H9 (cell line): ENCODE measurements at regions not wholly inside any gene's neighbourhood (a gene's known extent, or its start where the extent isn't known, plus 50 kb on each side); places are given as distances from the start of the nearest gene placed in this dataset.

ENCODE experiments used
- DNase-seq: peaks from one replicate; pipeline ENCODE4 v3.0.0-alpha.2; 2017
- H2AFZ ChIP-seq: one replicate; pipeline ENCODE4 v1.6.1; 2013; ENCODE audit warnings: mild to moderate bottlenecking, low read length, control low read depth, moderate library complexity
- H2AK5ac ChIP-seq: 2 replicates; pipeline ENCODE4 v1.6.1; 2013; ENCODE audit warnings: low read length, control low read depth, mixed read lengths; ENCODE audit not compliant: insufficient read length
- H2BK120ac ChIP-seq: one replicate; pipeline ENCODE4 v1.6.1; 2013; ENCODE audit warnings: low read depth, mild to moderate bottlenecking, low read length, control low read depth, inconsistent platforms; ENCODE audit not compliant: poor library complexity, severe bottlenecking
- H2BK12ac ChIP-seq: 2 replicates; pipeline ENCODE4 v1.6.1; 2013; ENCODE audit warnings: low read length, control low read depth, mixed read lengths, low read depth; ENCODE audit not compliant: insufficient read length
- H2BK15ac ChIP-seq: 2 replicates; pipeline ENCODE4 v1.6.1; 2013; ENCODE audit warnings: low read depth, low read length, control low read depth
- H2BK20ac ChIP-seq: one replicate; pipeline ENCODE4 v1.6.1; 2013; ENCODE audit warnings: low read depth, mild to moderate bottlenecking, low read length, control low read depth, inconsistent platforms; ENCODE audit not compliant: poor library complexity, severe bottlenecking
- H2BK5ac ChIP-seq: 2 replicates; pipeline ENCODE4 v1.6.1; 2013; ENCODE audit warnings: low read length, control low read depth, mixed read lengths; ENCODE audit not compliant: insufficient read length
- H3K14ac ChIP-seq: 2 replicates; pipeline ENCODE4 v1.6.1; 2013; ENCODE audit warnings: low read length, control low read depth; ENCODE audit not compliant: insufficient read depth
- H3K18ac ChIP-seq: 2 replicates; pipeline ENCODE4 v1.6.1; 2013; ENCODE audit warnings: low read depth, mild to moderate bottlenecking, mixed read lengths, low read length, control low read depth; ENCODE audit not compliant: insufficient read length
- H3K23ac ChIP-seq: 2 replicates; pipeline ENCODE4 v1.6.1; 2013; ENCODE audit warnings: low read length, control low read depth, mixed read lengths, low read depth; ENCODE audit not compliant: insufficient read length
- H3K23me2 ChIP-seq: 2 replicates; pipeline ENCODE4 v1.6.1; 2013; ENCODE audit warnings: low read depth, mild to moderate bottlenecking, mixed read lengths, low read length, control low read depth; ENCODE audit not compliant: insufficient read length, poor library complexity, severe bottlenecking
- H3K27ac ChIP-seq: 2 replicates; pipeline ENCODE4 v1.5.1; 2013; ENCODE audit warnings: low read length, control low read depth, mixed read lengths, low read depth; ENCODE audit not compliant: insufficient read length
- H3K27me3 ChIP-seq: 2 replicates; pipeline ENCODE4 v1.6.1; 2013; ENCODE audit warnings: low read length, control low read depth, inconsistent platforms; ENCODE audit not compliant: insufficient read depth
- H3K4ac ChIP-seq: 2 replicates; pipeline ENCODE4 v1.6.1; 2013; ENCODE audit warnings: low read depth, mild to moderate bottlenecking, control low read depth, inconsistent platforms, low read length, moderate library complexity
- H3K4me1 ChIP-seq: 2 replicates; pipeline ENCODE4 v1.6.1; 2013; ENCODE audit warnings: low read length, control low read depth, inconsistent platforms; ENCODE audit not compliant: insufficient read depth
- H3K4me2 ChIP-seq: 2 replicates; pipeline ENCODE4 v1.6.1; 2013; ENCODE audit warnings: low read length, control low read depth, mixed read lengths; ENCODE audit not compliant: insufficient read length, insufficient read depth
- H3K56ac ChIP-seq: 2 replicates; pipeline ENCODE4 v1.6.1; 2013; ENCODE audit warnings: low read depth, mild to moderate bottlenecking, mixed read lengths, low read length, control low read depth; ENCODE audit not compliant: insufficient read length
- H3K79me1 ChIP-seq: 2 replicates; pipeline ENCODE4 v1.6.1; 2013; ENCODE audit warnings: low read depth, mild to moderate bottlenecking, moderate library complexity, low read length, control low read depth, inconsistent platforms; ENCODE audit not compliant: insufficient read depth, poor library complexity, severe bottlenecking
- H3K79me2 ChIP-seq: 2 replicates; pipeline ENCODE4 v1.6.1; 2013; ENCODE audit warnings: low read length, control low read depth, inconsistent platforms; ENCODE audit not compliant: insufficient read depth
- H3K9ac ChIP-seq: 2 replicates; pipeline ENCODE4 v1.6.1; 2013; ENCODE audit warnings: low read length, control low read depth, mixed read lengths; ENCODE audit not compliant: insufficient read length; ENCODE audit errors: extremely low read depth
- H3K9me3 ChIP-seq: one replicate; pipeline ENCODE4 v1.6.1; 2013; ENCODE audit warnings: low read depth, low read length, inconsistent platforms; ENCODE audit not compliant: control insufficient read depth
- H3T11ph ChIP-seq: one replicate; pipeline ENCODE4 v1.6.1; 2013; ENCODE audit warnings: mild to moderate bottlenecking, low read length, control low read depth, inconsistent platforms
- H4K20me1 ChIP-seq: one replicate; pipeline ENCODE4 v1.6.1; 2013; ENCODE audit not compliant: control insufficient read depth, insufficient read length, insufficient read depth
- H4K5ac ChIP-seq: 2 replicates; pipeline ENCODE4 v1.6.1; 2013; ENCODE audit warnings: low read depth, mild to moderate bottlenecking, mixed read lengths, low read length, control low read depth; ENCODE audit not compliant: insufficient read length
- H4K8ac ChIP-seq: replicated peaks from 2 replicates; pipeline ENCODE4 v1.6.1; 2013; ENCODE audit warnings: low read length, control low read depth, mixed read lengths, low read depth; ENCODE audit not compliant: insufficient read length
- H4K91ac ChIP-seq: 2 replicates; pipeline ENCODE4 v1.6.1; 2013; ENCODE audit warnings: low read depth, mild to moderate bottlenecking, moderate library complexity, mixed read lengths, low read length, control low read depth; ENCODE audit not compliant: insufficient read length
- H3K27ac Mint-ChIP-seq, 3 experiments: 2 replicates in 2 of 3; 3 replicates in 1 of 3; pipeline ENCODE4 v1.8.0; 2020 to 2021; ENCODE audit warnings: mixed read lengths in 3 of 3, mild to moderate bottlenecking in 1 of 3, moderate library complexity in 1 of 3
- H3K27me3 Mint-ChIP-seq: 2 replicates; pipeline ENCODE4 v1.8.0; 2021; ENCODE audit warnings: low read depth, mild to moderate bottlenecking, moderate library complexity, mixed read lengths
- H3K36me3 Mint-ChIP-seq, 3 experiments: 2 replicates in 2 of 3; 3 replicates in 1 of 3; pipeline ENCODE4 v1.8.0; 2020 to 2021; ENCODE audit warnings: low read depth in 3 of 3, mixed read lengths in 3 of 3; ENCODE audit not compliant: insufficient read depth in 1 of 3
- H3K4me1 Mint-ChIP-seq, 2 experiments: 2 replicates each; pipeline ENCODE4 v1.8.0; 2020; ENCODE audit warnings: mixed read lengths in 2 of 2
- H3K4me3 Mint-ChIP-seq, 2 experiments: 2 replicates in 1 of 2; 3 replicates in 1 of 2; pipeline ENCODE4 v1.8.0; 2020 to 2021; ENCODE audit warnings: mild to moderate bottlenecking in 2 of 2, mixed read lengths in 2 of 2, moderate library complexity in 1 of 2
- H3K9me3 Mint-ChIP-seq, 2 experiments: 2 replicates in 1 of 2; 3 replicates in 1 of 2; pipeline ENCODE4 v1.8.0; 2020; ENCODE audit warnings: mild to moderate bottlenecking in 2 of 2, mixed read lengths in 2 of 2, moderate library complexity in 1 of 2
- WGBS: extraction: QIAGEN DNeasy Blood & Tissue Kit; methylation state at CpG from one replicate; pipeline ENCODE4 v1.1.7; 2013; ENCODE audit warnings: missing lambda C conversion rate, low lambda C conversion rate, mixed read lengths; ENCODE audit not compliant: insufficient read length; ENCODE audit errors: extremely low coverage; 5-methylcytosine and 5-hydroxymethylcytosine counted together
- TF ChIP-seq, protein P1 (sequence below): fragments of 200-600 bp; sonication (generic); conservative IDR thresholded peaks from 3 replicates; pipeline ENCODE4 v1.8.0; 2021; ENCODE audit warnings: antibody characterized with exemption, mild to moderate bottlenecking

DNA sequence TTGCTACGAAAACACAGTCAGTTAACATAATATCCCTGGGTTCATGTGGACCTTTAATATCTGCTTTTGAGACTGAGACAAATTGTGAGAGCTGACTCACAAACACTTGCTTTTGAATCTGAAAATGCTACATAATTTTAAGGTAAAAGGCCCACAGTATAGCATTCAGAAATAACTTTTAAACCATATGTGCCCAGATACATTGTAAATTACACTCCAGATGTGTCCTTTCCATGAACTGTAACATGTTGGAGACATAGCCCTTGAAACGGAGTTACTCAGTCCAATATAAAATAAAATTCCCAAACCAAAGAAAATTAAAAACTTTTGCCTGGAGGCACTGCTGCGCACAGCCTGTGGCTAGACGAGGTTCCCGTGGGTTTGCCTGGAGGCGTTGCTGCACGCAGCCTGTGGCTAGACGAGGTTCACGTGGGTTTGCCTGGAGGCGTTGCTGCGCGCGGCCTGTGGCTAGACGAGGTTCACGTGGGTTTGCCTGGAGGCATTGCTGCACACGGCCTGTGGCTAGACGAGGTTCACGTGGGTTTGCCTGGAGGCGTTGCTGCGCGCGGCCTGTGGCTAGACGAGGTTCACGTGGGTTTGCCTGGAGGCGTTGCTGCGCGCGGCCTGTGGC, 131.9 kb upstream of the ALKAL2 start:
- H3K79me2 ChIP-seq = no peaks in the 10 kb centered on the region
- no peak overlapping the region for H3K4ac ChIP-seq
- H3K4me1 ChIP-seq = no peaks in the 10 kb centered on the region; the same call in 1 of the 2 replicates
- no peaks in the 10 kb centered on the region for H3K79me1 ChIP-seq
- Mint-ChIP-seq H3K4me1 (peaks cover 2 to 3% of the 10 kb centered on the region in 2 experiments; a peak in 3 of 4 replicates), H3K4me3 (no peak overlapping the region), H3K9me3 (peaks cover 3% of the 10 kb centered on the region in 2 experiments; a peak in 3 of 5 replicates), H3K27me3 (peaks cover 2% of the 10 kb centered on the region), H3K27ac (no peak overlapping the region), H3K36me3 (no peaks in the 10 kb centered on the region)
- no peak overlapping the region for H3K27ac ChIP-seq
- no peak overlapping the region for H3K18ac ChIP-seq
- H2BK120ac ChIP-seq = no peak overlapping the region
- DNase-seq = no peak
- H2BK20ac ChIP-seq = no peak overlapping the region
- H2BK12ac ChIP-seq = no peak overlapping the region
- H2BK15ac ChIP-seq = no peak overlapping the region
- no peak overlapping the region for H4K91ac ChIP-seq
- no peak overlapping the region for H3K23ac ChIP-seq
- no peak overlapping the region for H3K4me2 ChIP-seq
- no peak overlapping the region for H3K9ac ChIP-seq
- H4K20me1 ChIP-seq = no peaks in the 10 kb centered on the region
- no CpG with 5 or more reads among the region's 28 CpGs for WGBS
- no peaks in the 10 kb centered on the region for H3K23me2 ChIP-seq
- H2BK5ac ChIP-seq = no peak overlapping the region
- H3K56ac ChIP-seq = no peak overlapping the region
- H2AFZ ChIP-seq = no peak overlapping the region
- no peak overlapping the region for H4K8ac ChIP-seq
- no peak overlapping the region for H3T11ph ChIP-seq
- H2AK5ac ChIP-seq = no peak overlapping the region
- TF ChIP-seq, protein P1, sequence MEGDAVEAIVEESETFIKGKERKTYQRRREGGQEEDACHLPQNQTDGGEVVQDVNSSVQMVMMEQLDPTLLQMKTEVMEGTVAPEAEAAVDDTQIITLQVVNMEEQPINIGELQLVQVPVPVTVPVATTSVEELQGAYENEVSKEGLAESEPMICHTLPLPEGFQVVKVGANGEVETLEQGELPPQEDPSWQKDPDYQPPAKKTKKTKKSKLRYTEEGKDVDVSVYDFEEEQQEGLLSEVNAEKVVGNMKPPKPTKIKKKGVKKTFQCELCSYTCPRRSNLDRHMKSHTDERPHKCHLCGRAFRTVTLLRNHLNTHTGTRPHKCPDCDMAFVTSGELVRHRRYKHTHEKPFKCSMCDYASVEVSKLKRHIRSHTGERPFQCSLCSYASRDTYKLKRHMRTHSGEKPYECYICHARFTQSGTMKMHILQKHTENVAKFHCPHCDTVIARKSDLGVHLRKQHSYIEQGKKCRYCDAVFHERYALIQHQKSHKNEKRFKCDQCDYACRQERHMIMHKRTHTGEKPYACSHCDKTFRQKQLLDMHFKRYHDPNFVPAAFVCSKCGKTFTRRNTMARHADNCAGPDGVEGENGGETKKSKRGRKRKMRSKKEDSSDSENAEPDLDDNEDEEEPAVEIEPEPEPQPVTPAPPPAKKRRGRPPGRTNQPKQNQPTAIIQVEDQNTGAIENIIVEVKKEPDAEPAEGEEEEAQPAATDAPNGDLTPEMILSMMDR = no peak
- H3K9me3 ChIP-seq = no peaks in the 10 kb centered on the region
- no peak overlapping the region for H3K14ac ChIP-seq
- no peaks in the 10 kb centered on the region for H3K27me3 ChIP-seq
- H4K5ac ChIP-seq = no peak overlapping the region
